NCI-H2196 treated with DMSO at 0.1 percent for 48 hours (cell line): ENCODE measurements at regions not wholly inside any gene's neighbourhood (a gene's known extent, or its start where the extent isn't known, plus 50 kb on each side); places are given as distances from the start of the nearest gene placed in this dataset.
"Not testable (repeated sequence)": the region's sequence is repeated elsewhere in the genome, so short reads cannot be mapped to it uniquely, and the experiment has no call there.

Experiments used
- DNase-seq: peaks from one replicate; lab custom pipeline; 2025; ENCODE audit not compliant: unreplicated experiment; lab: John Stamatoyannopoulos, UW

DNA sequence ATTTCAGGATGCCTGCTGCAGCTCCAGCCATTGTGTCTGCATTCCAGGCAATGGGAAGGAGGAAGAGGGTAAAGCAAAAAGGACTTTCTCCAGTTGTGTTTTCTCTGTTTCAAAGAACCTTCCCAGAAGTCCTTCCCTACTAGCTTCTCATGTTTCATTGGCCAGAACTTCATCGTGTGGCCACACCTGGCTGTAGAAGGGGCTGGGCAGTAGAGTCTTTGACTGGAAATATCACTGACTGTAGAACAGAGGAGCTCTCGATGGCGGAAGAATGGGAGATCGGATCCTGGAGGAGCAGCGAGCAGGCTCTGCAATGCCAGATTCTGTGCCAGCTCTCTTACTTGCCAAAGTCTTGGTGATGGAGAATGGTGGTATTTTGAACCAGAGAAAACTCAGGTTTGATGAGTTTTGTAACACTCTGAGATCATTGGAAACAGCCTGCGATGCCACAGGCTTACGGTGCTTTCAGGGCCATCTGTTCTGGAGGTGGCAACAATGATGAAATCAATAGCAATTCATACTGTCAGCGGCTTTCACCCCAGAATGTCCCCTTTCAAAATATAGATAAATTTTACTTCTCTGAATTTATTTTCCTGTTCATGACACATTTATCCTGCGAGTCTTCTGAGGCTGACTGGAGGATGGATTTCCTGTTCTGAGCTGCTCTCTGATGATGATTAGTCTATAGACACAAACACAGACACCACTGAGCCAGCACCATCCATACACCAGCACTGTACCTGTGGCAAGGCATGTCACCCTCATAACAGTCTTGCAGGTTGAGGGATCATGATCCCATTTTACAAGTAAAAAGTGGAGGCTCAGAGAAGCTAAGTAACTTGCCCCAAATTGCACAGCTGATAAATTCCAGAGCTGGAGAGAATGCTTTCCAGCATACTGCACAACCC, 204.2 kb downstream of the EMX2 start:
- DNase-seq, result no peak

GRCh38 chr10:117747636-117748035, 205.1 kb downstream of the EMX2 start:
- no peak for DNase-seq

DNA sequence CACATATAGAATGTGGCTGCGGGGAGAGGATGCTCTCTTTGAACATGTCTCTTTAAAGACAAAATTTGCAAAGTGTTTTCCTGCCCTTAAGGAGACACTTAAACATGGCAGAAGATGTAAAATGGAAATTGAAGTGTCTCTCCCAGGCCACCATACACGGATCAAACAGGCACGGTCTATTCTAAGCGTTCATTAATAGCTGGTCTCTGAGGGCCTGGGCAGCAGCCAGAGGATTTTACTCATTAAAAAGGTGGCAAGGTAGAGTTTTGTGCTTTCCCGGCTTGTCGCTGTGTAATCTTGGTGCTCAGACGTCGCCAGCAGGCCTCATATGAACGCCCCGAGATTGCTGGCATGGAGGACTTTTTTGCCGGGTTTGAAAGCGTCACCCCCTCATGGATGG, 205.5 kb downstream of the EMX2 start:
- no peak for DNase-seq

GRCh38 chr10:117750616-117751015, 208.1 kb downstream of the EMX2 start:
- no peak for DNase-seq

GRCh38 chr10:117751259-117751658, 208.7 kb downstream of the EMX2 start:
- DNase-seq, result no peak

DNA sequence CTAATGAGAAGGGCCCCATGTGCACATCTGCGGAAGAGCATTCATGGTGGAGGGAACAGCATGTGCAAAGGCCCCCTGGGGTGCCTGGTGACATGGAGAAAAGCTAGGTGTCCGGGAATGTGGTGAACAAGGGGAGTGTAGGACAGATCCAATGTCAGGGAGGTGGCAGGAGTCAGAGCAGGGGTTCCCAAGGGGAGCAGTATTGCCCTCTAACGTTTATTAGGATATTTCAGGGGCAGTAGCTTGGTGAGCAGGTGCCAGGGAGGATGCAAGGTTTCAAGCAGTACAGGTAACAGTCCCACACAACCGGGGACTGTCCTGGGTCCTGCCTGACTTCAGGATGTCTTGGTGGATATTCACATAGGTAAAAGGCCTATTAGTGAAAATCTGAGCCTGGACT, 209.6 kb downstream of the EMX2 start:
- no peak for DNase-seq

DNA sequence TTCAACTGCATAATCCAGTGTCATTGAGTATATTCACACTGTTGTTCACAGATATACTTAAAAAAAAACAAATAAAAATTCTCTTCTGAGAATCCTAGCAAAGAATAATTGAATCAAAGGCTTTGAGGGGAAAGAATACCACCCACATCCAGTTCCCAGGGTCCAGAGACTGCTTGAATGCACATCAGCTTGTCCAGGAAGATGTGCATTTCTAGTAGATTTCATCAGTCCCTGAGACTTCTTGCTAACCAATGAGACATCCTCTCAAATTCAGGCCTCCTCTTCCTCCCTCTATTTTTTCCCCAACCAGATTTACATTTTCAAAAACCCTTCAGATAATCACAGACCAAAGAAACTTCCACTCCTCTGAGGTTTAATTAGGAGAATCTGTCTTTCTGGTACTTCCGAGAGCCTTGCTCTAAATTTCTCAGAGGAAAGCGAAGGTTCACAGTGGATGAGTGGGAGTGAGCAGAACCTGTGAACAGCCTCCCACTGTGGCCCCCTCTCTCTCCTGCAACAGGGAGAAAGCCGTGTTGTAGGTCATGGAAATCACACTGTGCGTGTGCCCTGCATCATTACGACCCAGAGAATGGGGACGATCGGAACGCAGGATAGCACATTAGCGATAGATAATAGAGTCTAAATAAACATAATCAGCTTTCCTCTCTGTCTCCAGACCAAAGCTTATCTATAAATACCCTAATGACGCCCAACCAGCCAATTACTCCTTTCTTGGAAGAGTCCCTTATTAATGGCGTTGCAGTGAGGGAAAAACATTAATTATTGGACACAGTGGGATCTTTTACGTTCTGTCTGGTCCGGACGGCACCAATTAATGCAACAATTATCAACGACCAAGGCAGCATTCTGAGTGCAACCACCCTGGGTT, 212.5 kb downstream of the EMX2 start:
- DNase-seq, result no peak

GRCh38 chr10:117755659-117756014, 213.1 kb downstream of the EMX2 start:
- DNase-seq, result no peak

DNA sequence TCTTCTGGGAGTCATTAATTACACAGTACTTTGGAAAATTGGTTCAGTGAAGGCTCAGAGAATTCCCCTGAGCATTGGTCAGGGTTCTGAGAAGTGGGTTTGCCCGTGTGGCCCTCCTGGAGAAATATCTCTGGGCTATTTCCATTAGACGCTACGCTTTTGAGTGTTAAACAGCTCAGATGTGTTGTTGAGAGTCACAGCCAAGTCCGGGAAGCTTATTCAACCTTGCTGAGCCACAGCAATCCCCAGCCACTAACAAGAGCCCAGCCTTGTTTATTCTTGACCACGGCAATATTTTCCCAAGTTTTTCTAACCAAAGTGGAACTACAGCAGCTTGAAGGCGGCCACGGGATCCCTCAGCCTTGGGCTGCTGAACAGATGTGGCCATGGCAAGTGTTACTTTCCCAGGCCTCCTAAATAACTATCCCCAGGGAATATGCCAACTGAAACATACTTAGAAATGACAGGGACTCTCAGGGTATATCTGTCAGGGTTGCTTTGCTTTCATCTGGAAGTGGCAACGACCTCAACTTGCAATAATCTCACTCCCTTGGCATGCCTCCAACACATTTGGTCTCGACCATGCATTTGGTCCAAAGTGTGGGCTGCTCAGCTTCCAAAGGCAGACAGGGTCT, 214.7 kb downstream of the EMX2 start:
- DNase-seq, result no peak

- no peak for DNase-seq
Measured at GRCh38 chr10:117759266-117759665, 216.7 kb downstream of the EMX2 start.

GRCh38 chr10:117761695-117762094, 219.1 kb downstream of the EMX2 start:
- no peak for DNase-seq

GRCh38 chr10:117762126-117762818, 219.7 kb downstream of the EMX2 start:
- no peak for DNase-seq

DNA sequence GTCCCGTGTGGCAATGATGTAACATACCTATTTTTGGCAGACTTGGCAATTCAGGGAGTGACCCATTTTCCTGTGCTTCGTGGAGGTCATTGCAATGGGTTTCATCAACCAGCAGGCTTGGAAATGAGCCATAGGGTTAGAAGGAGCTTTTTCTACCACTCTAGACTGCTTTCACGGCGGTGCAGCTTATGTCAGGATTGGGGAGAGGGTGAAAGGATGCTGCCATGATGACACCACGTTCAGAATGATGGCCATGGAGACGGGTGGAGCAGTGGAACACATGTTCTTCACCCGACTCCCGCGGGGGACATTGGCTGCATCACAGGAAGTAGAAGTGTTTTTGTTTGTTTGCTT, 220.2 kb downstream of the EMX2 start:
- DNase-seq, result no peak

GRCh38 chr10:117763528-117763927, 221.0 kb downstream of the EMX2 start:
- DNase-seq, result no peak

DNA sequence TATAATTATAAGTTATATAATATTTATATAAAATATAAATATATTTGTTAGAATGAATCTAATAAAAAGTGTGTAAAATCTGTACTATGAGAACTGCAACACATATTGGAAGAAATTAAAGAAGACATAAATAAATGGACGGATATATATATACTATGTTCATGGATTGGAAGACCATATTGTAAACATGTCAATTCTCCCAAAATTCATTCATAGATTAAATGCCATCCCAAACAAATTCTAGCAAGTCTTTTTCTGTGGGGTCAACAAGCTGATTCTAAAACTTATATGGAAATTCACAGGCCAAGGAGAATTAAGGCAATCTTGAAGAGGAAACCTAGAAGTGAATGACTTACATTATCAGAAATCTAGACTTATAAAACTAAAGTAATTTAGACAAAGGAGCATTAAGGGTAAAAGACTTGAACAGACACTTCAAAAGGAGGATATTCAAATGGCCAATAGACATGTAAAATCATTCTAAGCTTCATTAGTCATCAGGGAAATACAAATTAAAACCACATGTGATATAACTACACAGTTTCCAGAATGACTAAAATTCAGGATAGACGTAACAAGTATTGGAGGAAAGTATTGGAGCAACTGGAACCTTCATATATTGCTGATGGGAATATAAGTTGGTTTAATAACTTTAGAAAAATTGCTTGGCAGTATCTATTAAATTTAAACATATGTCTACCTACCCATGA, 225.9 kb downstream of the EMX2 start:
- DNase-seq, result no peak

- DNase-seq, result no peak
Measured at GRCh38 chr10:117775526-117775925, 233.0 kb downstream of the EMX2 start.

GRCh38 chr10:117777222-117777621, 234.7 kb downstream of the EMX2 start:
- DNase-seq, result not testable (repeated sequence)

- DNase-seq, result no peak
Measured at GRCh38 chr10:117778241-117778640, 235.7 kb downstream of the EMX2 start.

DNA sequence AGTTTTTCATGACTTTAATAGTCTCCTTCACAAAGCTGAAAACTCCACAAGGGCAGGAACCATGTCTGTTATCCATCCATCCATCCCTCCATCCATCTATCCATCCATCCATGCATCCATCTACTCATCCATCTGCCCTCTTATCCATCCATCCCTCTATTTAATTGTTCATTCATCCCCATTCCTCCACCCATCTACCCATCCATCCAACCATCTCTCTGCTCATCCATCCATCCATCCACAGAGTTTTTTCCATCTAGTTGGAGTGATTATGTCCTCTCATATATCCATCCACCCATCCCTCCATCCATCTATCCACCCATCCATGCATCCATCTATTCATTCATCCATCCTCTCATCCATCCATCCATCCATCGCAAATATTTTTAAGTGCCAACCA, 237.9 kb downstream of the EMX2 start:
- DNase-seq, result no peak

- no peak for DNase-seq
Measured at GRCh38 chr10:117781216-117781831, 238.8 kb downstream of the EMX2 start.
